SK-N-DZ (cell line): ENCODE measurements at regions not wholly inside any gene's neighbourhood (a gene's known extent, or its start where the extent isn't known, plus 50 kb on each side); places are given as distances from the start of the nearest gene placed in this dataset.
"Not testable (repeated sequence)": the region's sequence is repeated elsewhere in the genome, so short reads cannot be mapped to it uniquely, and the experiment has no call there.

Source experiments
- DNase-seq: peaks from one replicate; pipeline ENCODE4 v3.0.0-alpha.2; 2015; ENCODE audit warnings: low spot score

GRCh38 chr2:31736695-31737454 is 156.1 kb upstream of the SRD5A2 start:
- DNase-seq: no peak

GRCh38 chr2:31735716-31736115 is 155.0 kb upstream of the SRD5A2 start:
- no peak for DNase-seq

- no peak for DNase-seq
Observed at GRCh38 chr2:31729442-31730092, 148.8 kb upstream of the SRD5A2 start.

- DNase-seq: no peak
Observed at GRCh38 chr2:31729065-31729439, 148.3 kb upstream of the SRD5A2 start.

- no peak for DNase-seq
Observed at GRCh38 chr2:31728406-31729064, 147.8 kb upstream of the SRD5A2 start.

- no peak for DNase-seq
Observed at GRCh38 chr2:31726457-31726856, 145.7 kb upstream of the SRD5A2 start.

- DNase-seq: no peak
Observed at GRCh38 chr2:31725444-31725843, 144.7 kb upstream of the SRD5A2 start.

- no peak for DNase-seq
Observed at GRCh38 chr2:31711737-31712136, 131.0 kb upstream of the SRD5A2 start.

- DNase-seq: no peak
Observed at GRCh38 chr2:31710121-31710520, 129.4 kb upstream of the SRD5A2 start.

- DNase-seq: no peak
Observed at GRCh38 chr2:31707992-31708391, 127.3 kb upstream of the SRD5A2 start.

- DNase-seq: no peak
Observed at GRCh38 chr2:31704561-31705212, 123.9 kb upstream of the SRD5A2 start.

- no peak for DNase-seq
Observed at GRCh38 chr2:31703253-31703652, 122.5 kb upstream of the SRD5A2 start.

- DNase-seq: no peak
Observed at GRCh38 chr2:31698722-31699121, 118.0 kb upstream of the SRD5A2 start.

- DNase-seq: no peak
Observed at GRCh38 chr2:31696068-31696467, 115.3 kb upstream of the SRD5A2 start.

GRCh38 chr2:31694444-31694843 is 113.7 kb upstream of the SRD5A2 start:
- no peak for DNase-seq

GRCh38 chr2:31693882-31694281 is 113.1 kb upstream of the SRD5A2 start:
- DNase-seq: no peak

GRCh38 chr2:31688282-31688681 is 107.5 kb upstream of the SRD5A2 start:
- no peak for DNase-seq

- not testable (repeated sequence) for DNase-seq
Observed at GRCh38 chr2:31683506-31683905, 102.8 kb upstream of the SRD5A2 start.

GRCh38 chr2:31675485-31675901 is 94.8 kb upstream of the SRD5A2 start:
- DNase-seq: no peak

- DNase-seq: no peak
Observed at GRCh38 chr2:31674446-31674845, 93.7 kb upstream of the SRD5A2 start.

- DNase-seq: no peak
Observed at GRCh38 chr2:31666878-31667277, 86.1 kb upstream of the SRD5A2 start.
